ENCODE measurements at regions not wholly inside any gene's neighbourhood (a gene's known extent, or its start where the extent isn't known, plus 50 kb on each side); places are given as distances from the start of the nearest gene placed in this dataset.

DNA sequence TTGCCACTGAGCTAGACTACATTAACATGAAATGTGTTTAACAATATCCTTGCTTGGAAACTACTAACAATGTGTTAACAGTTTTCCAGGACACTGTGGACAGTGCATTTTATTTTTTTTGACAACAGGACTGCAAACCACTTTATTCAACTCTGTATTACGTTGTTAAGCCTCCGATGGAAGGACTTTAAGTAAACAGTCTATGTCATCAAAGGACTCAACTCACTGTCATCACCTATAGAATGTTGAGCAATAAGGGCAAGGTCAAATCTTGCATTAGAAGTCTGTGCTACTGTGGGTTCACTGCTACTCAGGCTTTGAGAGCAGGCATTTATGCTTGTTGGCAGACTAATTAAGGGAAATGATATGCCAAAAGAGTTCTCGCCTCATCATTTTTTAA is 483.7 kb downstream of the FLRT2 start (continued):
- TF ChIP-seq, protein P1, sequence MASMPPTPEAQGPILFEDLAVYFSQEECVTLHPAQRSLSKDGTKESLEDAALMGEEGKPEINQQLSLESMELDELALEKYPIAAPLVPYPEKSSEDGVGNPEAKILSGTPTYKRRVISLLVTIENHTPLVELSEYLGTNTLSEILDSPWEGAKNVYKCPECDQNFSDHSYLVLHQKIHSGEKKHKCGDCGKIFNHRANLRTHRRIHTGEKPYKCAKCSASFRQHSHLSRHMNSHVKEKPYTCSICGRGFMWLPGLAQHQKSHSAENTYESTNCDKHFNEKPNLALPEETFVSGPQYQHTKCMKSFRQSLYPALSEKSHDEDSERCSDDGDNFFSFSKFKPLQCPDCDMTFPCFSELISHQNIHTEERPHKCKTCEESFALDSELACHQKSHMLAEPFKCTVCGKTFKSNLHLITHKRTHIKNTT (CRISPR knock-in tag; IDR thresholded peaks at IDR 0.05), result no peak
- TF ChIP-seq ZNF607 (CRISPR knock-in tag; IDR thresholded peaks at IDR 0.05; ENCODE audit: borderline replicate concordance) (no peak), IRF2 (CRISPR knock-in tag; IDR thresholded peaks at IDR 0.05) (no peak)

DNA sequence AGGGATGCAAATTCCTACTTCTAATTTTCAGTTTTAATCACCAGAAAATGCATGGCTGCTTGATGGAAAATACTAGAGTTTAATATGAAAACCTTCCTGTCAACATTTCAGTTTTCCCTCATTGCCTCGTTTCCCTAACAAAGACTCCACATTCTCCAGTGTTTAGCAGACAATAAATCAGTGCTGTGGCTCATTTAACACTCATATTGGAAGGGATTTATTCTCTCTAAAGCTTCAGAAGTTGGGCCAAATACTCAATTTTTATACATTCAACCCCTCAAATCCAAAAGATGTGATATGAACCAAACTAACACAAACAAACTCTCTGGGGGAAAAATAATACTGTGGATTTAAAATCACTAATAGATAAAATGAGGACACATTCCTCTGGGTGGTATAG is 482.5 kb downstream of the FLRT2 start:
- Histone ChIP-seq H3K79me2 (ENCODE audit: insufficient read depth, low read length) (no peaks in the 10 kb centered on the region), H3K27me3 (ENCODE audit: control insufficient read depth in 1 of 2, insufficient read depth in 2 of 2, low read length in 2 of 2) (no peaks in the 10 kb centered on the region), H3K9ac (ENCODE audit: insufficient read depth, low read depth, low read length) (no peak overlapping the region), H4K20me1 (ENCODE audit: insufficient read depth, low read length) (no peaks in the 10 kb centered on the region), H3K9me3 (ENCODE audit: low read length) (peaks cover 60% of the 10 kb centered on the region), H3K4me2 (ENCODE audit: low read depth, low read length) (no peak overlapping the region), H3K4me1 (ENCODE audit: insufficient read depth, low read length) (no peaks in the 10 kb centered on the region), H2AFZ (ENCODE audit: low read length) (no peak overlapping the region), H3K36me3 (replicated peaks in 1 of 2; ENCODE audit: control insufficient read depth in 1 of 2, insufficient read depth in 2 of 2, low read length in 2 of 2) (no peaks in the 10 kb centered on the region), H3K27ac (ENCODE audit: extremely low read length, insufficient read depth, low read length) (no peak overlapping the region), H3K4me3 (replicated peaks in 1 of 3; ENCODE audit: insufficient read depth in 1 of 3, low read depth in 2 of 3, low read length in 3 of 3) (no peak overlapping the region)
- no peak for TF ChIP-seq ZNF781 (CRISPR knock-in tag; IDR thresholded peaks at IDR 0.05; ENCODE audit: borderline replicate concordance, not compliant biosample characterization)
- no peak for TF ChIP-seq NFIC (IDR thresholded peaks at IDR 0.05; ENCODE audit: low read length)
- TF ChIP-seq, protein P2, sequence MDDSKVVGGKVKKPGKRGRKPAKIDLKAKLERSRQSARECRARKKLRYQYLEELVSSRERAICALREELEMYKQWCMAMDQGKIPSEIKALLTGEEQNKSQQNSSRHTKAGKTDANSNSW (CRISPR knock-in tag; IDR thresholded peaks at IDR 0.05; ENCODE audit: borderline replicate concordance), result no peak
- TF ChIP-seq TOPORS (CRISPR knock-in tag; IDR thresholded peaks at IDR 0.05), result no peak
- TF ChIP-seq ZNF431 (CRISPR knock-in tag; IDR thresholded peaks at IDR 0.05; ENCODE audit: borderline replicate concordance, low read depth), result no peak
- TF ChIP-seq CAMTA2 (CRISPR knock-in tag; IDR thresholded peaks at IDR 0.05; ENCODE audit: borderline replicate concordance), result no peak
- TF ChIP-seq ZNF333 (CRISPR knock-in tag; IDR thresholded peaks at IDR 0.05; ENCODE audit: borderline replicate concordance), result no peak
- no peak for TF ChIP-seq GTF2F1 (IDR thresholded peaks at IDR 0.05; ENCODE audit: low read length)
- TF ChIP-seq CBX1 (IDR thresholded peaks at IDR 0.05; ENCODE audit: low read depth), result no peak
- TF ChIP-seq ZNF256 (CRISPR knock-in tag; conservative IDR thresholded peaks at IDR 0.05), result no peak
- TF ChIP-seq ZSCAN29 (CRISPR knock-in tag; conservative IDR thresholded peaks at IDR 0.05), result no peak
- TF ChIP-seq ZNF180 (CRISPR knock-in tag; IDR thresholded peaks at IDR 0.05; ENCODE audit: borderline replicate concordance, low read depth), result no peak
- TF ChIP-seq ZNF749 (CRISPR knock-in tag; IDR thresholded peaks at IDR 0.05; ENCODE audit: borderline replicate concordance), result no peak
- TF ChIP-seq, protein P3, sequence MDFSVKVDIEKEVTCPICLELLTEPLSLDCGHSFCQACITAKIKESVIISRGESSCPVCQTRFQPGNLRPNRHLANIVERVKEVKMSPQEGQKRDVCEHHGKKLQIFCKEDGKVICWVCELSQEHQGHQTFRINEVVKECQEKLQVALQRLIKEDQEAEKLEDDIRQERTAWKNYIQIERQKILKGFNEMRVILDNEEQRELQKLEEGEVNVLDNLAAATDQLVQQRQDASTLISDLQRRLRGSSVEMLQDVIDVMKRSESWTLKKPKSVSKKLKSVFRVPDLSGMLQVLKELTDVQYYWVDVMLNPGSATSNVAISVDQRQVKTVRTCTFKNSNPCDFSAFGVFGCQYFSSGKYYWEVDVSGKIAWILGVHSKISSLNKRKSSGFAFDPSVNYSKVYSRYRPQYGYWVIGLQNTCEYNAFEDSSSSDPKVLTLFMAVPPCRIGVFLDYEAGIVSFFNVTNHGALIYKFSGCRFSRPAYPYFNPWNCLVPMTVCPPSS (IDR thresholded peaks at IDR 0.05), result no peak
- no peak for TF ChIP-seq SIN3A (IDR thresholded peaks at IDR 0.05; ENCODE audit: borderline replicate concordance, low read depth, low read length)
- WGBS (ENCODE audit: low lambda C conversion rate), result 0% methylated on average over 1 of the region's 1 CpG
- ChIA-PET CTCF (ENCODE audit: low intra/inter-chr PET ratio, low total read pairs) (no interaction called here), POLR2A (no interaction called here)
- DNase-seq (ENCODE audit: low spot score), result no peak
- no TSS peak for BruUV-seq (replicated peaks)
- in situ Hi-C loops (cut with HindIII; ENCODE audit: extremely low pct_ligation_motif_present, low pct_unique_long_range_greater_than_20kb) (no loop called here), intact Hi-C loops (cut with micrococcal nuclease; ENCODE audit: unreplicated experiment) (no loop called here)
- FAIRE-seq, result no peak
- no peak for ATAC-seq
